HG03469 (cell line): ENCODE measurements at regions not wholly inside any gene's neighbourhood (a gene's known extent, or its start where the extent isn't known, plus 50 kb on each side); places are given as distances from the start of the nearest gene placed in this dataset.

ENCODE experiments used
- ATAC-seq: cut with Tn5 transposase; IDR thresholded peaks from one replicate; pipeline ENCODE4 v1.9.1; 2021; ENCODE audit warnings: mild to moderate bottlenecking, moderate library complexity, moderate number of reproducible peaks; ENCODE audit not compliant: unreplicated experiment

DNA sequence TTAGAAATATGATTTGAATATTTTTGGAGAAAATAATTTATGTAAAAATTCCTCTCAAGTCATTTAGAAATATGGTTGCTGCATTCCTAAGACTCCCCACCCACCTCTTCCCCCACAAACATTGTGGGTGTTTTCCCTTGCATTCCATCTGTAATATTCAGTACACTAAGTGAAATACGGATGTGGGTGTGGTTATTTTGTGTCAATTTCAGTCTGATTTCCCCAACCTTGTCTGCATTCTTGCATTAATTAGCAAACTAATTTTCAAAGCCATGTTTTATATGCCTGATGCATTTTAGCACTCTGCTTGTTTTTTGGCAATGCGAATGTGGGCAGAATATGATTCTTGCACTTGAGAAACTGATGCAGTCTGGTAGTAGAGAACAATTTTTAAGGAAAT lies 408.3 kb upstream of the RGMA start:
- no peak for ATAC-seq

GRCh38 chr15:93496888-93497287 lies 407.9 kb upstream of the RGMA start:
- no peak for ATAC-seq

GRCh38 chr15:93495799-93496637 lies 407.0 kb upstream of the RGMA start:
- ATAC-seq = no peak

DNA sequence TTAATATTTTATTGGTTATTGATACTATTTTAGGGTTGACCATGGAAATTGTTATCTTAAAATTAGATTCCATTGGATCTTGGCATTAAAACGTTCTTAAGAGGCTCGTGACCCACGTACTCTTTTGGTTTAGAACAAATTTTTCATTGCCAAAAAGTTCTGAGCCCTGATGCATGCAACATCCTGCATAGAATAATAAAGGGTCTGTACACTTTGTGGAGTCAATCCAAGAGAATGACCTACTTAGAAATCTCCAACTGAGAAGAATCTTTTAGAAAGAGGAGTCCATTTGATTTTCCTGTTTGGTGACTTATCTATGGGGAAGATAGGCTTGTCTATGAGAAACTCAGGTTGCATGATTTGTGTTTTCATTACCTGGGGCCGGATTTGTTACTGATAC lies 404.2 kb upstream of the RGMA start:
- ATAC-seq = no peak

GRCh38 chr15:93491291-93491690 lies 402.3 kb upstream of the RGMA start:
- ATAC-seq = no peak

DNA sequence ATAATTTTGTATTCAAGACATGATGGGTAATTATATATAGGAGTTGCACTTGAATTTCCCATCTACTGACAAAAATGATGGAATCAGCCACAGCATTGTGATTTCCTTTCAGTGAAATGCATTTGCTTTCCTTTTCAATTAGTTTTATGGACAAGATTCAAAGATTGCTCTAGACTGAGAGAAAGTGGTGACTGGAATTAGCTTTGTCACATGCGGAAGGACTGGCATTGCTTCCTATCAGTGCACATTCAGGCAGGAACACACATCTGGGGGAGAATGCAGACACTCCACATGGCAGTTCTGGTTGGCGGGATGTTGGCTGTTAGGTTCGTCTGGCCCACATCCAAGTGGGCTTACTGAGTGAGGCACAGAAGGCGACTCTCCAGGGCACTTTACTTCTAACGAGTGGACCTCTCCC lies 399.3 kb upstream of the RGMA start:
- no peak for ATAC-seq

GRCh38 chr15:93486407-93487117 lies 397.6 kb upstream of the RGMA start:
- ATAC-seq = no peak

GRCh38 chr15:93485438-93486327 lies 396.7 kb upstream of the RGMA start:
- no peak for ATAC-seq

DNA sequence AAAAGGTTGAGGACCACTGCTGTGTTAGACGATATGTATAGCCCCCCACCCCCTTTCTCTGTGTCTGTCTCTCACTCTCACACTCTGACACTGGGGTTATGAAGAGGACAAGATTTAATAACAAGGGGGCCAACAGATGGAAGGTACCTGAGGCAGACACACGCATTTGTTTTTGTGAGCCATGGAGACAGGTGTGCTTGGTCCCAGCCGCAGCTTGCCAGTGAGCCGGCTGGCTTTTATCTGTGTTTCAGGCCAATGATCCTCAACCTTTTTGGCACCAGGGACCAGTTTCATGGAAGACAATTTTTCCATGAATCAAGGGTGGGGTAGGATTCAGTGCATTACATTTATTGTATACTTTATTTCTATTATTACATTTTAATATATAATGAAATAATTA lies 394.9 kb upstream of the RGMA start:
- no peak for ATAC-seq

GRCh38 chr15:93482731-93483130 lies 393.7 kb upstream of the RGMA start:
- ATAC-seq = no peak

GRCh38 chr15:93479715-93480114 lies 390.7 kb upstream of the RGMA start:
- ATAC-seq = no peak

- ATAC-seq = no peak
These were observed 389.9 kb upstream of the RGMA start for GRCh38 chr15:93478947-93479346.

- ATAC-seq = no peak
These were observed 388.7 kb upstream of the RGMA start for GRCh38 chr15:93477721-93478120.

- ATAC-seq = no peak
These were observed 388.2 kb upstream of the RGMA start for GRCh38 chr15:93477188-93477587.

DNA sequence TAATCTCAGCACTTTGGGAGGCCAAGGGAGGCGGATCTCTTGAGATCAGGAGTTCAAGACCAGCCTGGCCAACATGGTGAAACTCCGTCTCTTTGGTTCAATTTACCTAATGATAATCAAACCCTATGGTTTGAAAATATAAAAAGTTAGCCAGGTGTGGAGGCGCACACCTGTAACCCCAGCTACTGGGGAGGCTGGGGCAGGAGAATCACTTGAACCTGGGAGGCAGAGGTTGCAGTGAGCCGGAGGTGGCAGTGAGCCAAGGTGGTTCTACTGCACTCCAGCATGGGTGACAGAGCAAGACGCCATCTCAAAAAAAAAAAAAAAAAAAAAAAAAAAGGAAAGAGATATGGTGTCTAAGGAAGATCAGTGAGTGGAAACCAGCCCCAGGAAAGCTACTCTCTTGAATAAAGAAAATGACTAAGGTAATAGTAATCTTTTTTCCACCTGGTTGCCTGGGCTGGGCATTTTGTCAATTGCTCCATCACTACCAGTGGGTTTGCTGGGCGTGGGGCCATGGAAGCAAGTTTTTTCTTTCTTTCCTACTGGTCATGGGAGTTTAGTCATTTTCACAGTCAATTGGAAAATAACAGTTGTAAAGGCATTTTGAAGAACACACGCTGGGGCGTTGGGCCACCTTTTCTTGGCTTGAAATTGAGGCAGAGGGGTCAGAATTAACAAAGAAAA lies 387.6 kb upstream of the RGMA start:
- no peak for ATAC-seq

GRCh38 chr15:93474728-93475127 lies 385.7 kb upstream of the RGMA start:
- ATAC-seq = no peak

DNA sequence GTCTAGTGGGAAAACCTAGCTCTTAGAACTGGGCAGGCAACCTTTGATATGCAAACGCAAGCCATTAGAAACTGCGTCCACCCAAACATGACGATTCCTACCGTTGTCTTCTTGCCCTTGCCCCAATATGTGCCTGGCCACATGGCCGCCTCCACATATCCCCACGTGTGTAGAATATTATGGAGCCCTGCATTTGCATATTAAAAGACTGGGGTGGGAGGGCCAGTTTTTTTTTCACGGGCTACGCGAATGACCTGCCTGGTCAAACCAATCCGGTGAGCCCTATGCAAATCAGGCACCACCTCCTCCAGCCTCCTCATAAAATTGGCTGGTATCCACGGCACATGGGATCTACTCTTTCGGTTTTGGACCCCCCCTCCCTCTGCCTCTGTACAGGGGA lies 381.0 kb upstream of the RGMA start:
- ATAC-seq = no peak

DNA sequence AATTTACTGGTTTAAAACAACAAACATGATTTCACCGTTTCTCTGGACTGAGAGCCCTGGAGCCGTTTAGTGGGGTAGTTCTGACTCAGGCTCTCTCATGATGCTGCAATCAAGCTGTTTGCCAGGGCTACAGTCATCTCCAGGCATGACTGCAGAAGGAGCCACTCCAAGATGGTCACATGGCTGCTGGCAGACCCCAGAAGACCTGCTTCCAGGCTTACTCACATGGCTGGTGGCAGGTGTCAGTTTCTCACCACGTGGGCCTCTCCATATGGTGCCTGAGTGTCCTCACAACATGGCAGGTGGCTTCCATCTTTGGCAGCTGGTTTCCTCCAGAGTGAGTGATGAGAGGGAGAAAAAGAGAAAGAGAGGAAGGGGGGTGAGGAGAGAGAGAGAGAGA lies 378.3 kb upstream of the RGMA start:
- no peak for ATAC-seq

DNA sequence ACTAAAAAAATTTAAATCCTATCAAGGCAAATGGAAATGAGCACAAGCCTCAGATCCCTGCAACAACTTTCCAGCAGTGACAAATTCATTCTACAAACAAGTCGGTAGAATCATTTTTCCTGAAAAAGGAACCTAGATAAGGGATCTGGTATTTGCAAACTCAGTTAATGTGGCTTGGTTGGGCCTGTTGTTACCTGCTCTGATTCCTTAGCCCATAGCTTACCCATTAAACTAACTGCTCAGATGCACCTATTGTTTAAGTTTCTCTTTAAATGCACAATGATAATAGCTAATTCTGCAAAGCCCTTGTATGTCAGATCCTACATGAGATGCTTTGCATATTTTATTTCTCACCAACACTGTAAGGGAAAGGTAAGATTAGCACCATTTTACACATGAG lies 377.4 kb upstream of the RGMA start:
- no peak for ATAC-seq

DNA sequence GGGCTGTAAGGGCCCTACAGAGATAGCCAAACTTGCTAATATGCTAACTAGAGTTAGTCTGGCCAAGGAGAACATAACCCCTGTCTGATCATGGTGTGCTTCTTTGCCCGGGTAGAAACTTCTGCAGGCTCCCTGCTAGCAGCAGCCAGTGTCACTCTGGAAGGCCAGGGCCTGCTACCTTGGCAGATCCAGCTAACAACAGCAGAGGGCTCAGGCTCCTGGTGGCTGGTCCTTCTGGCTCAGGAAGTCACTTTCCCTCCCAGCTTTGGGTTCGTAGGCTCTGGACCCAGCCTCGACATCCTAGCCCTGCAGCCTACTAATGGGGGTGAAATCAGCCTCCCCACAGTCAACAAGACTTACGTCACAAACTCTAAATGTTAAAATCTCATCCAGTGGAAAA lies 373.7 kb upstream of the RGMA start:
- ATAC-seq = no peak

GRCh38 chr15:93460717-93461116 lies 371.7 kb upstream of the RGMA start:
- peak; percentile 84 for ATAC-seq
